H9 (cell line): ENCODE measurements at regions not wholly inside any gene's neighbourhood (a gene's known extent, or its start where the extent isn't known, plus 50 kb on each side); places are given as distances from the start of the nearest gene placed in this dataset.
A peak's percentile ranks its signal among the peaks of the same experiment; 100 is the strongest.
"Not testable (repeated sequence)": the region's sequence is repeated elsewhere in the genome, so short reads cannot be mapped to it uniquely, and the experiment has no call there.

Experiments
- DNase-seq: peaks from one replicate; pipeline ENCODE4 v3.0.0-alpha.2; 2017
- H2AFZ ChIP-seq: one replicate; pipeline ENCODE4 v1.6.1; 2013; ENCODE audit warnings: mild to moderate bottlenecking, low read length, control low read depth, moderate library complexity
- H2AK5ac ChIP-seq: 2 replicates; pipeline ENCODE4 v1.6.1; 2013; ENCODE audit warnings: low read length, control low read depth, mixed read lengths; ENCODE audit not compliant: insufficient read length
- H2BK120ac ChIP-seq: one replicate; pipeline ENCODE4 v1.6.1; 2013; ENCODE audit warnings: low read depth, mild to moderate bottlenecking, low read length, control low read depth, inconsistent platforms; ENCODE audit not compliant: poor library complexity, severe bottlenecking
- H2BK12ac ChIP-seq: 2 replicates; pipeline ENCODE4 v1.6.1; 2013; ENCODE audit warnings: low read length, control low read depth, mixed read lengths, low read depth; ENCODE audit not compliant: insufficient read length
- H2BK15ac ChIP-seq: 2 replicates; pipeline ENCODE4 v1.6.1; 2013; ENCODE audit warnings: low read depth, low read length, control low read depth
- H2BK20ac ChIP-seq: one replicate; pipeline ENCODE4 v1.6.1; 2013; ENCODE audit warnings: low read depth, mild to moderate bottlenecking, low read length, control low read depth, inconsistent platforms; ENCODE audit not compliant: poor library complexity, severe bottlenecking
- H2BK5ac ChIP-seq: 2 replicates; pipeline ENCODE4 v1.6.1; 2013; ENCODE audit warnings: low read length, control low read depth, mixed read lengths; ENCODE audit not compliant: insufficient read length
- H3K14ac ChIP-seq: 2 replicates; pipeline ENCODE4 v1.6.1; 2013; ENCODE audit warnings: low read length, control low read depth; ENCODE audit not compliant: insufficient read depth
- H3K18ac ChIP-seq: 2 replicates; pipeline ENCODE4 v1.6.1; 2013; ENCODE audit warnings: low read depth, mild to moderate bottlenecking, mixed read lengths, low read length, control low read depth; ENCODE audit not compliant: insufficient read length
- H3K23ac ChIP-seq: 2 replicates; pipeline ENCODE4 v1.6.1; 2013; ENCODE audit warnings: low read length, control low read depth, mixed read lengths, low read depth; ENCODE audit not compliant: insufficient read length
- H3K23me2 ChIP-seq: 2 replicates; pipeline ENCODE4 v1.6.1; 2013; ENCODE audit warnings: low read depth, mild to moderate bottlenecking, mixed read lengths, low read length, control low read depth; ENCODE audit not compliant: insufficient read length, poor library complexity, severe bottlenecking
- H3K27ac ChIP-seq: 2 replicates; pipeline ENCODE4 v1.5.1; 2013; ENCODE audit warnings: low read length, control low read depth, mixed read lengths, low read depth; ENCODE audit not compliant: insufficient read length
- H3K27me3 ChIP-seq: 2 replicates; pipeline ENCODE4 v1.6.1; 2013; ENCODE audit warnings: low read length, control low read depth, inconsistent platforms; ENCODE audit not compliant: insufficient read depth
- H3K4ac ChIP-seq: 2 replicates; pipeline ENCODE4 v1.6.1; 2013; ENCODE audit warnings: low read depth, mild to moderate bottlenecking, control low read depth, inconsistent platforms, low read length, moderate library complexity
- H3K4me1 ChIP-seq: 2 replicates; pipeline ENCODE4 v1.6.1; 2013; ENCODE audit warnings: low read length, control low read depth, inconsistent platforms; ENCODE audit not compliant: insufficient read depth
- H3K4me2 ChIP-seq: 2 replicates; pipeline ENCODE4 v1.6.1; 2013; ENCODE audit warnings: low read length, control low read depth, mixed read lengths; ENCODE audit not compliant: insufficient read length, insufficient read depth
- H3K56ac ChIP-seq: 2 replicates; pipeline ENCODE4 v1.6.1; 2013; ENCODE audit warnings: low read depth, mild to moderate bottlenecking, mixed read lengths, low read length, control low read depth; ENCODE audit not compliant: insufficient read length
- H3K79me1 ChIP-seq: 2 replicates; pipeline ENCODE4 v1.6.1; 2013; ENCODE audit warnings: low read depth, mild to moderate bottlenecking, moderate library complexity, low read length, control low read depth, inconsistent platforms; ENCODE audit not compliant: insufficient read depth, poor library complexity, severe bottlenecking
- H3K79me2 ChIP-seq: 2 replicates; pipeline ENCODE4 v1.6.1; 2013; ENCODE audit warnings: low read length, control low read depth, inconsistent platforms; ENCODE audit not compliant: insufficient read depth
- H3K9ac ChIP-seq: 2 replicates; pipeline ENCODE4 v1.6.1; 2013; ENCODE audit warnings: low read length, control low read depth, mixed read lengths; ENCODE audit not compliant: insufficient read length; ENCODE audit errors: extremely low read depth
- H3K9me3 ChIP-seq: one replicate; pipeline ENCODE4 v1.6.1; 2013; ENCODE audit warnings: low read depth, low read length, inconsistent platforms; ENCODE audit not compliant: control insufficient read depth
- H3T11ph ChIP-seq: one replicate; pipeline ENCODE4 v1.6.1; 2013; ENCODE audit warnings: mild to moderate bottlenecking, low read length, control low read depth, inconsistent platforms
- H4K20me1 ChIP-seq: one replicate; pipeline ENCODE4 v1.6.1; 2013; ENCODE audit not compliant: control insufficient read depth, insufficient read length, insufficient read depth
- H4K5ac ChIP-seq: 2 replicates; pipeline ENCODE4 v1.6.1; 2013; ENCODE audit warnings: low read depth, mild to moderate bottlenecking, mixed read lengths, low read length, control low read depth; ENCODE audit not compliant: insufficient read length
- H4K8ac ChIP-seq: replicated peaks from 2 replicates; pipeline ENCODE4 v1.6.1; 2013; ENCODE audit warnings: low read length, control low read depth, mixed read lengths, low read depth; ENCODE audit not compliant: insufficient read length
- H4K91ac ChIP-seq: 2 replicates; pipeline ENCODE4 v1.6.1; 2013; ENCODE audit warnings: low read depth, mild to moderate bottlenecking, moderate library complexity, mixed read lengths, low read length, control low read depth; ENCODE audit not compliant: insufficient read length
- H3K27ac Mint-ChIP-seq, 3 experiments: 2 replicates in 2 of 3; 3 replicates in 1 of 3; pipeline ENCODE4 v1.8.0; 2020 to 2021; ENCODE audit warnings: mixed read lengths in 3 of 3, mild to moderate bottlenecking in 1 of 3, moderate library complexity in 1 of 3
- H3K27me3 Mint-ChIP-seq: 2 replicates; pipeline ENCODE4 v1.8.0; 2021; ENCODE audit warnings: low read depth, mild to moderate bottlenecking, moderate library complexity, mixed read lengths
- H3K36me3 Mint-ChIP-seq, 3 experiments: 2 replicates in 2 of 3; 3 replicates in 1 of 3; pipeline ENCODE4 v1.8.0; 2020 to 2021; ENCODE audit warnings: low read depth in 3 of 3, mixed read lengths in 3 of 3; ENCODE audit not compliant: insufficient read depth in 1 of 3
- H3K4me1 Mint-ChIP-seq, 2 experiments: 2 replicates each; pipeline ENCODE4 v1.8.0; 2020; ENCODE audit warnings: mixed read lengths in 2 of 2
- H3K4me3 Mint-ChIP-seq, 2 experiments: 2 replicates in 1 of 2; 3 replicates in 1 of 2; pipeline ENCODE4 v1.8.0; 2020 to 2021; ENCODE audit warnings: mild to moderate bottlenecking in 2 of 2, mixed read lengths in 2 of 2, moderate library complexity in 1 of 2
- H3K9me3 Mint-ChIP-seq, 2 experiments: 2 replicates in 1 of 2; 3 replicates in 1 of 2; pipeline ENCODE4 v1.8.0; 2020; ENCODE audit warnings: mild to moderate bottlenecking in 2 of 2, mixed read lengths in 2 of 2, moderate library complexity in 1 of 2
- WGBS: extraction: QIAGEN DNeasy Blood & Tissue Kit; methylation state at CpG from one replicate; pipeline ENCODE4 v1.1.7; 2013; ENCODE audit warnings: missing lambda C conversion rate, low lambda C conversion rate, mixed read lengths; ENCODE audit not compliant: insufficient read length; ENCODE audit errors: extremely low coverage; 5-methylcytosine and 5-hydroxymethylcytosine counted together

DNA sequence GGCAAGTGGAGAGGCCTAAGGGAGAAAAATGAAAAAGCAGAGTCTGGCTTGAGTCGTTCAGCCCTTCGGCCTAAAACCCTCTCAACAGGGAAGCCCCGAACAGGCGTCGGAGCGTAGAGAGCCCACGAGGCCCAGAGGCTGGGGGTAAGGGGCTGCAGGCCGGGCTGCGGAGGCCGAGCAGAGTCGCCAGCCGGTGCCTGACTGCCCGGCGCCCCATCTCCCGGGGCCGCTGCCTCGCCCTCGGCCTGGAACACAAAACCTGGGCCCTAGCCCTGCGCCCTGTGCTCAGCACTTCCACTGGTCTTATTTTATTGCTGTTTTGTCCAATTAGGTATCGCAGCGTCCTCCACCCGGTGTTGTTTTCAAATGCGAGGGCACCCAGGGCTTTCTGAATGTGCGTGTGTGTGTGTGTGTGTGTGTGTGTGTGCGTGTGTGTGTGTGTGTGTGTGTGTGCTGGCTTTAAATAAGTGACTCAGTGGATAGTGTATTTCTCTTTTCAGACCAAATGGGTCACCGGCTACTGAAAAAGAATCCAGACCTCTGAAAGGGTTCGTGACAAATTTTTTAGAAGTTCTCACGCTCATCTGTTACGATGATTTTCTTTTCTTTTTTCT lies 463.1 kb upstream of the ZNG1F start:
- not testable (repeated sequence) for H3K4me1 ChIP-seq, H3K4me3 Mint-ChIP-seq, H3K9me3 ChIP-seq

DNA sequence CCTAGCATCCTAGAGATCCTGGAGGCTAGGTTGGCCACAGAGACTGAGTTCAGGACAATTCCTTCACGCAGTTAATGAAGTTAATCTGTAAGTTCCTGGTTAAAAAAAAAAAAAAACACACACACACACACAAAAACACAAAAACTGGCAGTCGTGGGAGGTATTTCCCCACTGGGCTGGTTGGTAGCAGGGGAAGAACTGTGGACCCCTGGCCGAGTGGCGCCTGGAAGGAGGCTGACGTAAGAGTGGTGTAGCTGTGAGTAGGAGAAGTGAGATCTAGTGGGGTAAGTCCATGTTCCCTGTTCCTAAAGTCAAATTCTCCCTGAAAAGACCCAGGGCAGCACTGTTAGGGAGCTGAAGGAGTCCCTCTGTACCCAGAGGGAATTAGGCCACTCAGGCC lies 461.0 kb upstream of the ZNG1F start:
- not testable (repeated sequence) for H3K18ac ChIP-seq, H3K27ac Mint-ChIP-seq, H3K4me1 ChIP-seq, H3K9ac ChIP-seq, H3K56ac ChIP-seq, H3K27ac ChIP-seq, H3K9me3 ChIP-seq, H3K23ac ChIP-seq, H3K27me3 Mint-ChIP-seq, H3K9me3 Mint-ChIP-seq, H2AK5ac ChIP-seq, H3T11ph ChIP-seq, H2BK5ac ChIP-seq, H3K4ac ChIP-seq, DNase-seq, H3K79me2 ChIP-seq, H2BK12ac ChIP-seq, H3K14ac ChIP-seq, H2BK120ac ChIP-seq, H4K20me1 ChIP-seq, H2BK20ac ChIP-seq, H4K91ac ChIP-seq, H3K36me3 Mint-ChIP-seq, H2AFZ ChIP-seq, H4K5ac ChIP-seq, H4K8ac ChIP-seq, H3K4me3 Mint-ChIP-seq, H3K79me1 ChIP-seq, H2BK15ac ChIP-seq, H3K23me2 ChIP-seq, H3K27me3 ChIP-seq, H3K4me2 ChIP-seq
- WGBS: no CpG with 5 or more reads among the region's 5 CpGs
- H3K4me1 Mint-ChIP-seq: peaks cover 15 to 20% of the 10 kb centered on the region in 2 experiments

More for the DNA sequence above, 463.1 kb upstream of the ZNG1F start:
- not testable (repeated sequence) for H2AFZ ChIP-seq, H2BK5ac ChIP-seq, H3K27me3 Mint-ChIP-seq, H3K23ac ChIP-seq, DNase-seq, H3K27ac ChIP-seq, H3K79me1 ChIP-seq, H2BK12ac ChIP-seq, H4K8ac ChIP-seq, H3K23me2 ChIP-seq, H3K14ac ChIP-seq, H4K91ac ChIP-seq, H2BK120ac ChIP-seq, H2BK20ac ChIP-seq, H3K4ac ChIP-seq, H4K20me1 ChIP-seq, H3K56ac ChIP-seq, H2BK15ac ChIP-seq, H2AK5ac ChIP-seq, H3K18ac ChIP-seq, H3K79me2 ChIP-seq, H3K36me3 Mint-ChIP-seq, H3K9me3 Mint-ChIP-seq, H3T11ph ChIP-seq, H4K5ac ChIP-seq, H3K4me2 ChIP-seq, H3K27me3 ChIP-seq, H3K9ac ChIP-seq
- Mint-ChIP-seq H3K4me1 (peaks cover 16 to 24% of the 10 kb centered on the region in 2 experiments), H3K27ac (peak overlapping the region in 1 of 3 experiments; percentile 52; a peak in 1 of 7 replicates)
- WGBS: no CpG with 5 or more reads among the region's 29 CpGs
